EH (cell line): ENCODE measurements at regions not wholly inside any gene's neighbourhood (a gene's known extent, or its start where the extent isn't known, plus 50 kb on each side); places are given as distances from the start of the nearest gene placed in this dataset.
"Not testable (repeated sequence)": the region's sequence is repeated elsewhere in the genome, so short reads cannot be mapped to it uniquely, and the experiment has no call there.

Experiments
- DNase-seq: peaks from one replicate; pipeline ENCODE4 v3.0.0-alpha.2; 2015; ENCODE audit warnings: low read depth

- no peak for DNase-seq
These were observed 348.5 kb downstream of the RFC3 start for GRCh38 chr13:34166406-34166805.

- DNase-seq: no peak
These were observed 349.4 kb downstream of the RFC3 start for GRCh38 chr13:34167347-34167746.

- peak; percentile 65 for DNase-seq
These were observed 354.1 kb downstream of the RFC3 start for GRCh38 chr13:34172048-34172447.

GRCh38 chr13:34174671-34175145 is 356.8 kb downstream of the RFC3 start:
- peak; percentile 82 for DNase-seq

GRCh38 chr13:34175551-34175950 is 357.6 kb downstream of the RFC3 start:
- no peak for DNase-seq

GRCh38 chr13:34176633-34177032 is 358.7 kb downstream of the RFC3 start:
- DNase-seq: peak; percentile 13

GRCh38 chr13:34179481-34179880 is 361.5 kb downstream of the RFC3 start:
- DNase-seq: peak; percentile 51

GRCh38 chr13:34179927-34180326 is 362.0 kb downstream of the RFC3 start:
- no peak for DNase-seq

GRCh38 chr13:34181256-34181655 is 363.3 kb downstream of the RFC3 start:
- not testable (repeated sequence) for DNase-seq

- no peak for DNase-seq
These were observed 372.0 kb downstream of the RFC3 start for GRCh38 chr13:34189946-34190345.

- DNase-seq: peak; percentile 92
These were observed 383.3 kb downstream of the RFC3 start for GRCh38 chr13:34201050-34201913.

- DNase-seq: peak; percentile 94
These were observed 389.4 kb downstream of the RFC3 start for GRCh38 chr13:34207334-34207733.

GRCh38 chr13:34207872-34208271 is 389.9 kb downstream of the RFC3 start:
- peak; percentile 35 for DNase-seq

GRCh38 chr13:34208336-34208735 is 390.4 kb downstream of the RFC3 start:
- peak; percentile 80 for DNase-seq

GRCh38 chr13:34210341-34210740 is 392.4 kb downstream of the RFC3 start:
- DNase-seq: no peak

GRCh38 chr13:34214686-34215085 is 396.7 kb downstream of the RFC3 start:
- peak; percentile 14 for DNase-seq

GRCh38 chr13:34216256-34216655 is 398.3 kb downstream of the RFC3 start:
- no peak for DNase-seq

GRCh38 chr13:34217343-34218025 is 399.5 kb downstream of the RFC3 start:
- DNase-seq: no peak

- DNase-seq: no peak
These were observed 406.0 kb downstream of the RFC3 start for GRCh38 chr13:34223984-34224383.

- DNase-seq: no peak
These were observed 406.9 kb downstream of the RFC3 start for GRCh38 chr13:34224877-34225276.

- no peak for DNase-seq
These were observed 412.3 kb downstream of the RFC3 start for GRCh38 chr13:34230271-34230670.

GRCh38 chr13:34241332-34241731 is 423.4 kb downstream of the RFC3 start:
- no peak for DNase-seq

GRCh38 chr13:34243403-34243802 is 425.5 kb downstream of the RFC3 start:
- DNase-seq: no peak
